DMS114 treated with DMSO at 0.1 percent for 48 hours (cell line): ENCODE measurements at regions not wholly inside any gene's neighbourhood (a gene's known extent, or its start where the extent isn't known, plus 50 kb on each side); places are given as distances from the start of the nearest gene placed in this dataset.
"Not testable (repeated sequence)": the region's sequence is repeated elsewhere in the genome, so short reads cannot be mapped to it uniquely, and the experiment has no call there.

Source experiments
- DNase-seq: peaks from one replicate; lab custom pipeline; 2025; ENCODE audit not compliant: unreplicated experiment; lab: John Stamatoyannopoulos, UW

DNA sequence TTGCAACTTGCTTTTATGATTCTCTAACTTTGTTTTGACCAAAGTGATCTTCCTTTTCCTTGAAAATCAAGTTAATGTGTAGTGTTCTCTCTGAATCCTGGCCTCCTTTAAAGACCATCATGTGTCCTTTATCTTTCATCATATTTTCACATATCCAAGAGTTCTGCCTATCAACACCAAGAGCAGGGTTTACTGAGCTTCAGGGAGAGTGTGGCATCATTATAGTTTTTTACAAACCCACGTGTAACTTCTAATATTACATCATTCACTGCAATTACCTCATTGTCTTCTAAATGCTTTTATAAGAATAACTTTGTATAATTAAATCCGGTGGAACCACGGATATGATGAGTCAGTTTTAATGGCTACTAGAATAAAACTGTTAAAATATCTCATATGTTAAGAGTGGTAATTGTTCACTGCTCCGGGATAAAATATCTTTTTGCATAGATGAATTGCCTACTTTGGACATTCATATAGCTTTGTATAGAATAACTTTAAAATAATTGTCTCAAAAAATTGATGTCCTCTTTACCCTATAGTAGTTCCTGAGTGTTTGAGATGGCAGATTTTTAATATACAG lies 248.8 kb upstream of the GRM7 start:
- DNase-seq, result no peak

DNA sequence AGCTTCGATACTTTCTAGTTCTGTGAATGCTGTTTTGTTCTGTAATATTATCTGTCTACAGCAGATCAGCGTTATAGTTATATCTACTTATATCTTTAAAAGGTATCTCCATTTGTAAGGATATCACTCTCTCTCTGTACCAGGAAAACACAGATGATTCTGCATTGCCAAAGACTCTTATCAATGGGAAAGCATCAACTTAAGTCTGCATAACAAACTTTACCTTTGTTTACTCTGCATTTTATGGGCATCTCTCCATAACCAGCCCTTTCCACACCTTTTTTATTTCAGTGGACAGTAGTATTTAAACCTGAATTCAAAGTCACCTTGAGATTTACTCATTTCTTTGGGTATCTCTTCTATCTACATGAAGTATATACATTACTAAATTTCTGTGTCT lies 238.7 kb upstream of the GRM7 start:
- no peak for DNase-seq

DNA sequence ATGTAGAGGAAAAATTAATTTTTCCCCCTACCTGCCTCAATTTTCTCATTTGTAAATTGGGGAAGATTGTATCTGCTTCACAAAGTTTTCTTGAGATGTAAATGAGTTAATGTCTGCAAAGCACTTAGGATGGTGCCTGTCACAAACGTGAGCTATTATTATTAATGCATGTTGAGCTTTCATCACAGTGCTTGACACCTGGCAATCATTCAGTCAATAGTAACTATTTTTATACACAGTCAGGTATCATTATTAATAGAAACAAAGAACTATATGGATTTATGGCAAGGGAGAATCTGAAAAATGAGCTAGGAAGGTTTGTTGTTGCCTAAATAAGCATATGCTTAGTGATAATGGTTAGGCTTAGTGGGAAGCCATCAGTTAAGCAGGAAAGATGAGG lies 238.2 kb upstream of the GRM7 start:
- no peak for DNase-seq

DNA sequence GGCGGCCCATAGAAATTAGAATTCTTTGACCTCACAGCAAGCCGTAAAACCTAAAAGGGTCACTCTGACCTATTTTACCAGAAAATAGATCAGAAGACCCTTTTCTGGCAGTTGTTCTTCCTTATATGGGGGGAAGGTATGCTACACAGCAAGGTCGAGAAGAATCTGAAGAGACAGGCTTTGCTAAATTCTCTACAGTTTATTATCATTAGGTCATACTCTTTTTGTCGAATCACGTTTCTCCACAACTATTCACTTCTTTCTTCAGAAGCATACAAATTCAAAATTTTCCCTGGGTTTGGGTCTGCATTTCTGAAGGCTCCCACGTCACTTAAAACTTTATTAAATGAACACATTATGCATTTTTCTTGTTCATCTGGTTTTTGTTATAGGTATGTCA lies 229.5 kb upstream of the GRM7 start:
- DNase-seq, result no peak

DNA sequence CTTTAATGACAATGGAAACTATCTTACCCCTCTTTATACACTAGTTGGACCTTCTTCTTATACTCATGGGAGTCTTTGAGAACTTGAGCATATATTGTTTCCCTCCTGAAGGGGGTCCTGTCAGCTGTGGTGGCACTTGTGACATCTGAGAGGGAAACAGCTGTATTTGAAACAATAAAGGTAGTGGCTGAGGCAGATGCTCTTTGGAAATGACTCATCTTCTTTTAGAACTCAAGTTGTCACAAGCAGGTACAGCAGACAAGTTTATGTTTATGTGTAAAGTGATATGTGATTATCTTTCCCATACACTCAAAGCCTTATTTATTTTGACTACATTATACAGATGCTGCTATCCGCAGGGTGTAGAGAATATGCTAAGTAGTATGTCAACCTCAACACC lies 220.0 kb upstream of the GRM7 start:
- DNase-seq, result no peak

DNA sequence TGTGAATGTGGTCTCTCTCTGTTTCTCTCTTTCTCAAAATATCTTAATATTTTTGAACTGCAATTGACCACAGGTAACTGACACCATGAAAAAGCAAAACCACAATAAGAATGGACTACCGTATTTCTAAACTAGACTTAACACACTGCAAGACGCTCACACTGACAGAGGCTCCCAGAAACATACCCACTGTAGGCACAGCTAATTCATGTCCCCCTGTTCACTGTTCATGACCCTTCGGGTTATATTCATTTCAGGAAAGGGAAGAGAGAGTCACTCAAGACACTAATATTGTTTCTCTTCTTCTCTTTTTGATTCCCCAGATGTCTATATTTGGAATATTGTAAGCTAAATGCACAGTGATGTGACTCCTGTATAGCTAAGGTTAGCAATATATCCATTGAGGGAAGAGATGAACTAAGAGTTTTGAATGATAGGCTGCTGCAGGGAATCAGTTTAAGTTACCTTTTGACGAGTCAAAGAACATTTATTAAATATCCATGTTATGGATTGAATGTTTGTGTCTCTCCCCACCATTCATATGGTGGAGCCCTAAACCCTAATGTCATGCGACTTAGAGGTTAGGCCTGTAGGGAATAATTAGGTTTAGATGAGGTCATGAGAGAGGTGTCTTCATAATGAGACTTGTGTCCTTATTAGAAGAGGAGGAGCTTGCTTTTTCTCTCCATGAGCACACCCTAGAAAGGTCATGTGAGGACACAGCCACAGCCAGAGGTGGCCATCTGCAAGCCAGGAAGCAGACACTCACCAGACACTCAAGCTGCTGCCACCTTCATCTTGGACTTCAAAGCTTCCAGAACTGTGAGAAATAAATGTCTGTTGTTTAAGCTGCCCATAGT lies 216.6 kb upstream of the GRM7 start:
- DNase-seq, result no peak

DNA sequence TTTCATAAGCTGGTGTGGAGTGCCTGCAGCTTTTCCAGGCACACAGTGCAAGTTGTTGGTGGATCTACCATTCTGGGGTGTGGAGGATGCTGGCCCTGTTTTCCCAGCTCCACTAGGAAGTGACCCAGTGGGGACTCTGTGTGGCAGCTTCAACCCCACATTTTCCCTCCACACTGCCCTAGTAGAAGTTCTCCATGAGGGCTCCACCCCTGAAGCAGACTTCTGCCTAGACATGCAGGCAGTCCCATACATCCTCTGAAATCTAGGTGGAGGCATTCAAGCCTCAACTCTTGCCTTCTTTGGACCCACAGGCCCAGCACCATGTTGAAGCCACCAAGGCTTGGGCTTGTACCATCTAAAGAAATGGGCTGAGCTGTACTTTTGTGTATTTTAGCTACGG lies 206.2 kb upstream of the GRM7 start:
- no peak for DNase-seq

DNA sequence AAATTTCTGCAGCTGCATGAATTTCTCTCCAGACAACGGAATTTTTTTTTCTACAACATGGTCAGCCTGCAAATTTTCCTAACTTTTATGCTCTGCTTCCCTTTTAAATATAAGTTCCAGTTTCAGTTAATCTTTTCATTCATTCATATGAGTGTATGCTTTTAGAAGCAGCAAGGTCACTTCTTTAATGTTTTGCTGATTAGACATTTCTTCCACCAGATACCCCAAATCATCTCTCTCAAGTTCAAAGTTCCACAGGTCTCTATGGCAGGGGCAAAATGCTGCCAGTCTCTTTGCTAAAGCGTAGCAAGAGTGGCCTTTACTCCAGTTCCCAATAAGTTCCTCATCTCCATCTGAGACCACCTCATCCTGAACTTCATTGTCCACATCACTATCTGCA lies 205.6 kb upstream of the GRM7 start:
- no peak for DNase-seq

DNA sequence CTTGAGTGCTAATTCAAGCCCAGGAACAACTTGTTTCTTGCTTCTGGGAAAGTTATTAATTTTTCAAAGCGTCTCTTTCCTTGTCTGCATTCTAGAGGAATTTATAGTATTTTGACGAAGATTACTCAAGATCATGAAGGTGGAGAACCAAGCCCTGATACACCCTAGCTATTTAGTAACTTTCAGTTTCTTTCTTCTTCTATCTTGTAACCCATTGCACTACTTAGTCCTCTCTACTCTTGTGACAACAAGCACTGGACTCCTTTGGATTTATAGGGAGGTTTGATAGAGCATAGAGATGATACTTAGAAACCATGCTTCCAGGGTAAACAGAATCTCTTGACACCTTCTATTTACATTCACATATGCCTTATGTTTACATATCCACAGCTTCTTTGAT lies 203.3 kb upstream of the GRM7 start:
- DNase-seq, result no peak

DNA sequence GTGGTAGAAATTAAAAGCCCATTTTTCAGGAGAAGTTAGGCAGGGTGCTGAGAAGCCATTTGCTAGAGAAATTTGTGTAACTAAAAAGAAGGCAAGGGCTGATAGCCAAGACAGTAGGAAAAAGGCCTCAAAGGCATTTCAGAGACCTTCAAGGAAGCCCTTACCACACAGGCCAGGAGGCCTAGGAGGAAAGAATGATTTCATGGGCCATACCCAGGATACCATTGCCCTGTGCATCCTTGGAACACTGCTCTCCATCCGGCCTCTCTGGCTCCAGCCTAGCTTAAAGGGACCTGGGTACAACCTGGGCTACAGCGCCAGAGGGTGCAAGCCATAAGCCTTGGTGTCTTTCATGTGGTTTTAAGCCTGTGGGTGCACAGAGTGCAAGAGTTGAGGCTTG lies 193.6 kb upstream of the GRM7 start:
- DNase-seq, result no peak

DNA sequence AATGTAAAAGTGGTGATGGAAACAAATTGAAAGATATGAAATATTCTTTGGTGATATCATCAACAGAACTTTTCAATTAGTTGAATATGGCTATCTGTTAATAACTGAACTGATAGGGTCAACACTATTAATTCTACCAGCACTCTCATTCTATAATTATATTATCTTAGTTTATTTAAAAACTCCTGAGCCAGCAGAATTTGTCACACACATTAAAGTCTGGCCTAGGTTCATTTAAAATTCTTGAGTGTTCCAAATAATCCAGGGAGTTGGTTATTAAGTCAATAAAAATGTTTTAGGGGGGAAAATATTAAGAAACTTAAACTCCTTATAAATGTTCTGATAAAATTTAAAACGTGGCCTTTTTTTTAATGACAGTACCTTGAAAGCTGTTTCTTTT lies 189.6 kb upstream of the GRM7 start:
- no peak for DNase-seq

DNA sequence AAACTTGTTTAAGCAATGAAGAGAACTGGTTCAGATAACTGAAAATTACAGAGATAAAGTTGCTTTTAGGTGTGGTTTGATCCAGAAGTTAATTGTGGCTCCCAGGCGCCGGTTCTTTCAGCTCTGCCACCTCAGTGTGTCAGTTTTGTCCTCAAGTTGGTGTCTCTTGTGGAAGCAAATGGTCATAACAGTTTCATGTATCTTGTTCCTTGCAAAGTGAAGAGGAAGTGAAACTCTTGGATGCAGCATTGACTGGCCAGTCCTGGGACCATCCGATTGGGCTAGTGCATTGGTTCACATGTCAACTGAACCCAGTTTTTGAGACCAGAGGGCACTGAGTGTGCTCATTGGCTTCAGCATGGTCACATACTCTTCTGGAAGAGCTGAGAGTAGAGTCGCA lies 181.4 kb upstream of the GRM7 start:
- DNase-seq, result no peak

DNA sequence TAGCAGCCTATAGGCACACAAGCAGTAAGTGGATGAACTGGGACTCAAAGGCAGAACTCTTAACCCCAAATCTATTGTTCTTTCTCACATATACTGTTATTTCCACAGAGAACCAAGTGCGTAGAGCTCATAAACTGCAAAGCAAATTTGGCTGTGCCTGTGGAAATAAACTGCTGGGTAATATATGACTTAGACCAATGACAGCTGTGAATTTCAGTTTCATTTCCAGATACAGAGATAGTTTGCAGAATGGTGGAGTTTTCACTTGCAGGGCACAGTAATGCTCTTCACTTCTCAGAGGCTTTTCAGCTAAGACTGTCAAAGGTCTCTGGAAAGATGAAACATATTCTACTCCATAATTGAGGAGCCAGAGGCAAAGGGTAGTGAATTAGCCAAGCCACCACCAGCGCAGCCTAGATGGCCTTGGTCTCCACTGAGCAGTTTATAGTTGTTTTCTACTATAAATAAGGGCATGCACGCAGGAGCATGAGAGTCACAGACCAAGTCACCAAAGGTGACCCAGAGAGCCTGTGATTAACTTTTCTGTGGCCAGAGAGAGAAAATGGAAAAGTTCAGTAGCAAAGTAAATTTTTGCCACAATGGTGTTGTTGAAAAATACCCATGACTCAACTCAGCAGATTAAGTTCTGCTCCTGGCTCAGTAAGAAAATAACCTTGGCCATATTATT lies 180.7 kb upstream of the GRM7 start:
- no peak for DNase-seq

DNA sequence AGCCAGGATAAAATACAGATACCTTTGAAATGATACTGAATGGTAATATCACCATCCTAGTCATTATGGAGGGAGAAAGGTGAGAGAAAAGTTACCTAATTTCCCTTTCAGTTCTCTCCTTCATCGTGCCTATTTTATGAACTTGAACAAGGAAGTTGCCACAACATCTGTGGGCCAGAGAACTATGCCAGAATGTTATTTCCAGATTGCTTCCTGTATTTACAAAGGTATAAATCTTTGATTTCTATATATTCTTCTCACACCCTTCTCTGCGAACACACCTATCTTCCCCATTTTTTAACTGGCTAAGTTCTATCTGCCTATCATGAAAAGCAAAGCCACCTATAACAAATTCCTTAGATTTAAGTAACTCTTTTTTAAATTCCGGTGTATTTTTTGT lies 163.6 kb upstream of the GRM7 start:
- DNase-seq, result no peak

DNA sequence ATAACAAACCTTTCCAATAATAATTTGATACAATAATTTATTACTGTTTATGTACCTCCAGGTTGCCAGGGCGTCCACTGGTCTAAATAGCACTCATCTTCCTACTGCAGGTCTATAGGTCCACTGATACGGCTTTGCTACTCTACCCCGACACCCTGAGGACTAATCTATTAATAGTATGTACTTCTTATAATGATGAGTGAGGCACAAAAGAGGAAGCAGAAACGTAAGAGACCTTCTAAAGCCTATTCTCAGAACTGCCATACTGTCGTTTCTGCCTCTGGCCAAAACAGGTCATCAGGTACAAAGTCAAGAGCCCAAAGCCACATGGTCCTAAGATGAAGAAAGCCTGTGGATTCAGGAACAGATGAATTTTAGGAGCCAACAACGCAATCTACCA lies 163.2 kb upstream of the GRM7 start:
- DNase-seq, result no peak

DNA sequence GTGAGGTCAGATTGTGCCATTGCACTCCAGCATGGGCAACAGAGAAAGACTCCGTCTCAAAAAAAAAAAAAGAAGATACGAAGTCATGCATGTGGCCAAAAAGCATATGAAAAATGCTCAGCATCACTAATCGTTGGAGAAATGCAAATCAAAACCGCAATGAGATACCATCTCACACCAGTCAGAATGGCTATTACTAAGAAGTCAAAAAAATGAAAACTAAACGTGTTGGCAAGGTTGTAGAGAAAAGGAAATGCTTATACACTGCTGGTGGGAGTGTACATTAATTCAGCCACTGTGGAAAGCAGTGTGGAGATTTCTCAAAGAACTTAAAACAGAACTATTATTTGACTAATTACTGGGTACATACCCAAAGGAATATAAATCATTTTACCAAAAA lies 156.1 kb upstream of the GRM7 start:
- not testable (repeated sequence) for DNase-seq

DNA sequence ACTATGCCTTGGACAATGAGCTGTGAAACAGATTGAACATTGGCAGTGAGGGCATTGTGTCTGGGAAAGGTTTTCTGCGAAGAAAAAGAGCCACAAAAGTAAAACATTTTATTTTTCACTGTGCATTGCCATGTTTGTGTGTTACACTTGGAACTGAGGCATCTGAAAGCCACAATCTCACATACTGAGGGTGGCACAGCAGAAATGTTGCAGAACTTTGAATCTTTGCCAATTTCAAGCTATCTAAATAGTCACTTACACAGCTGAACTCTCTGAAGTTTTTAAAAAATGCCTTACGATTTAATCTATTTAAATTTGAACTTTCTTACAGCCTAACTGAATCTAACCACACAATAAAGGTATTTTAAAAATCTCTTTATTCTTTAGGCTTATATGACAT lies 154.1 kb upstream of the GRM7 start:
- DNase-seq, result no peak

DNA sequence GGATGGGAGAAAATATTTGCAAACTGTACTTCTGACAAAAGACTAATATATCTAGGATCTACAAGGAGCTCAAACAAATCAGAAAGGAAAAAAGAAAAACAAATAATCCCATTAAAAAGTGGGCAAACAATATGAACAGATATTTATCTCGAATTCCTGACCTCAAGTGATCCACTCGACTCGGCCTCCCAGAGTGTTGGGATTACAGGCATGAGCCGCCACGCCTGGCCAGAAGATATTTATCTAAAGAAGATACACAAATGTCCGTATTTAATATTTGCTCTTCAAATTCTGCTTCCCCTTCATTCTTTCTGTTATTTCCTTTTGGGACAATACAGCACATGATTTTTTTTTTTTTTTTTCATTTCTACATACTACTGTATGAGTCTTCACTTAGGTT lies 151.7 kb upstream of the GRM7 start:
- no peak for DNase-seq

DNA sequence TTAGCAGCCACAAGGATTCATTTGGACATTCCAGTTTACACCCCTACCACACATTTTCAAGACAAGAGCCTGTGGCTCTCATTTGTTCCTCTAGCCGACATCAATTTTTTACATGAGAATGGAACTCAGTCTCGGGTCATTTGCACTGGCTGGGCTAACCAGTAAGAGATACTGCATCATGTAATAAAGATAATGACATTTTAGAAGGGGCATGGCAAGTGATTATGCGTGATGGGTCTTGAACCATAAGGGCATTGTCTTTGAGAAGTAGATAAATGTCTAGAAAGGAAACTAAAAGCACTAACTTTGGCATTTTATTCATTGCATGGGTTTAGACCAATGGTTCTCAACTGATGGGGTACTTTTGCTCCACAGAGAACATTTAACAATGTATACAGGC lies 146.0 kb upstream of the GRM7 start:
- no peak for DNase-seq

DNA sequence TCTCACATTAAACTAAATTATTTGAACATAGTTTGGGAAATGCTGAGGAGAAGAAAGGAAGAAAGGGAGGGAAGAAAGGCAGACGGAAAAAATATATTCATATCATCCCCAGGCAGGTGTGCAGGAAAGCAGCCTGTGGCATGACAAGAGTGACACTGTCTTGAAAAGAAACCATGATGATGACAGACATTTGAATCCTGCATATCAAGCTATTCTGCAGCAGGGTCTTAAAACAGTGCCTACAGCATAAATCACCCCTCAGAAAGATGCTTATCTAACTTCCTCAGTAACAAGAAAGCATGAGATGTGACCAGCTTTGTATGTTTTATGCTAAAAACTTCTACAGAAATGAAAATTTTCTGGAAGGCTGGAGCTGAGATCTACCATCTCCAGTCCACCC lies 144.5 kb upstream of the GRM7 start:
- DNase-seq, result no peak

DNA sequence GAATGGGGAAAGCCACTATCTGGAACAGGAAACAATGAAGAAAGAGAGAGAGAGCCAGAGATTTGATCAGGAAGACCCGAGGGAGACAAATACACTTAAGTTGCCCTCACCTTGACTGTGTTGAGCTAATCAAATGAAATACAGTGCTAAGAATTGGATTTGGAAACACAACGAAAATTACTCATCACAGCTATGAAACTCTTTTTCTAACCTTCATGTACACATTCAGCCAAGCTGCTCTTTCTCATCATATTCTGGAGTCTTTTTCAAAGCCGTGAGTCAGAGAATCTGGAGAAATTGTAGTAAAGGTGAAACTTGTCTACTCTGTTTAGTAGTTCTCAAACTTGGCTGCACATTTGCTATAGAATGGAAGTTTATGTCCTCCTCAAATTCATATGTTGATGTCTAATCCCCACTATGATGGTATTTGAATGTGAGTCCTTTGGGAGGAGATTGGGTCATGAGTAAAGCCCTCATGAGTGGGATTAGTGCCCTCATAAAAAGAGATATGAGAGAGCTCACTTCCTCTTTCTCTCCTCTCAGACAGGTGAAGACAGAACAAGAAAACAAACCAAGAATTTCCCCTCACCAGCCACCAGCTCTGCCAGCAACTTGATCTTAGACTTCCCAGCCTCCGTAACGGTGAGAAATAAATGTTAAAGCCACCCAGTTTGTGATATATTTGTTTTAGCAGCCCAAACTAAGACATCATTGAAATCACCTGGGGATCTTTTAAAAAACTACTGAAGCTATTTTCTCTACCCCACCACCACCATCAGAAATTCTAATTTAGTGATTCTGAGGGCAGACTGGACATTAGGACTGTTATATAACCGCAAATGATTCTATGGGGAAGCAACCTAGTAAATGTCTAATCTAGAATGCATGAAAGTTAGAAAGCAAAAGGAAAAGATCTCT lies 143.6 kb upstream of the GRM7 start:
- no peak for DNase-seq
